HCT116 (cell line): ENCODE measurements at regions not wholly inside any gene's neighbourhood (a gene's known extent, or its start where the extent isn't known, plus 50 kb on each side); places are given as distances from the start of the nearest gene placed in this dataset.

Experiments
- ATAC-seq: fragments of 200-7000 bp; cut with Tn5 transposase; 2 replicates; pipeline ENCODE4 v1.9.1; 2020; ENCODE audit warnings: mild to moderate bottlenecking, moderate library complexity
- BruUV-seq: library from RNA; stranded (reverse); fragments of 400-500 nt; replicated peaks from 2 replicates; lab custom pipeline; 2021; lab: Mats Ljungman, UMichigan
- CTCF ChIA-PET: fragments of 300-600 bp; sonication (Branson Sonifier 250); formaldehyde crosslinking; loops from one replicate; lab custom pipeline; 2021; ENCODE audit warnings: antibody characterized with exemption; lab: Charles Lee
- POLR2A ChIA-PET: fragments of 300-600, 350-600 bp; sonication (Branson Sonifier 250); formaldehyde crosslinking; loops from one replicate; lab custom pipeline; 2021; ENCODE audit warnings: antibody characterized with exemption; lab: Charles Lee
- RAD21 ChIA-PET, 2 experiments: fragments of 300-600 bp; sonication (Branson Sonifier 250); formaldehyde crosslinking; loops; one replicate each; lab custom pipeline; 2023; ENCODE audit warnings: low total read pairs in 2 of 2; ENCODE audit not compliant: uncharacterized antibody in 2 of 2, unreplicated experiment in 2 of 2, low non-redundant PET in 1 of 2; lab: Charles Lee
- DNase-seq: peaks from one replicate; pipeline ENCODE4 v3.0.0-alpha.2; 2010; ENCODE audit warnings: low read depth, low spot score
- H2AFZ ChIP-seq: fragments of 200-600 bp; shearing (Covaris generic), sonication (generic); 2 replicates; pipeline ENCODE4 v1.6.1; 2017; ENCODE audit warnings: low read depth, mixed run types, mixed read lengths, antibody characterized with exemption, low read length; ENCODE audit not compliant: poor library complexity, severe bottlenecking
- H3K27ac ChIP-seq: 2 replicates; pipeline ENCODE4 v1.5.1; 2012; ENCODE audit warnings: low read depth, low read length
- H3K27me3 ChIP-seq: fragments of 200-600 bp; sonication (generic); 2 replicates; pipeline ENCODE4 v1.6.1; 2016; ENCODE audit warnings: mixed run types, low read length, mixed read lengths; ENCODE audit not compliant: insufficient read depth
- H3K36me3 ChIP-seq, 2 experiments: fragments of 200-500 bp in 1 of 2; fragments of 200-600 bp in 1 of 2; sonication (Bioruptor generic) in 1 of 2; sonication (generic) in 1 of 2; 2 replicates each; pipeline versions ENCODE4 v1.5.1 to v1.6.1; 2014 to 2016; ENCODE audit warnings: low read length in 2 of 2, inconsistent platforms in 1 of 2, mixed read lengths in 1 of 2, mixed run types in 1 of 2; ENCODE audit not compliant: insufficient read depth in 2 of 2, control insufficient read depth in 1 of 2
- H3K4me1 ChIP-seq, 2 experiments: fragments of 200-600 bp in 1 of 2; sonication (generic) in 1 of 2; 2 replicates each; pipeline versions ENCODE4 v1.5.1 to v1.6.1; 2012 to 2017; ENCODE audit warnings: low read length in 2 of 2, inconsistent platforms in 1 of 2, mild to moderate bottlenecking in 1 of 2, mixed read lengths in 1 of 2, mixed run types in 1 of 2, moderate library complexity in 1 of 2; ENCODE audit not compliant: insufficient read depth in 2 of 2, control insufficient read depth in 1 of 2
- H3K4me2 ChIP-seq: fragments of 200-600 bp; sonication (generic); 2 replicates; pipeline ENCODE4 v1.6.1; 2017; ENCODE audit warnings: mixed run types, low read length, mixed read lengths
- H3K4me3 ChIP-seq, 2 experiments: fragments of 200-600 bp in 1 of 2; sonication (generic) in 1 of 2; replicated peaks in 1 of 2; 2 replicates each; pipeline ENCODE4 v1.5.1; 2011 to 2016; ENCODE audit warnings: low read length in 2 of 2, control low read depth in 1 of 2, low read depth in 1 of 2, mild to moderate bottlenecking in 1 of 2, mixed read lengths in 1 of 2, mixed run types in 1 of 2
- H3K79me2 ChIP-seq: fragments of 200-600 bp; sonication (generic); 2 replicates; pipeline ENCODE4 v1.6.1; 2017; ENCODE audit warnings: mild to moderate bottlenecking, mixed run types, low read length, moderate library complexity, mixed read lengths; ENCODE audit not compliant: insufficient read depth
- H3K9ac ChIP-seq: fragments of 200-600 bp; sonication (generic); 2 replicates; pipeline ENCODE4 v1.6.1; 2016; ENCODE audit warnings: low read length, mixed read lengths
- H3K9me2 ChIP-seq: fragments of 200-600 bp; sonication (generic), shearing (Covaris generic); 2 replicates; pipeline ENCODE4 v1.6.1; 2017; ENCODE audit warnings: mixed run types, mild to moderate bottlenecking, moderate library complexity; ENCODE audit not compliant: insufficient read depth
- H3K9me3 ChIP-seq, 2 experiments: fragments of 200-500 bp in 1 of 2; fragments of 200-600 bp in 1 of 2; sonication (Bioruptor generic) in 1 of 2; sonication (generic) in 1 of 2; 2 replicates each; pipeline ENCODE4 v1.6.1; 2014 to 2017; ENCODE audit warnings: low read length in 2 of 2, mixed read lengths in 2 of 2, inconsistent platforms in 1 of 2, low read depth in 1 of 2, mild to moderate bottlenecking in 1 of 2, mixed run types in 1 of 2, moderate library complexity in 1 of 2; ENCODE audit not compliant: control insufficient read depth in 1 of 2, insufficient read depth in 1 of 2
- H4K20me1 ChIP-seq: fragments of 200-600 bp; sonication (generic), shearing (Covaris generic); 2 replicates; pipeline ENCODE4 v1.6.1; 2017; ENCODE audit warnings: mixed run types, mild to moderate bottlenecking, moderate library complexity; ENCODE audit not compliant: insufficient read depth
- ATF3 ChIP-seq: IDR thresholded peaks from 2 replicates; pipeline ENCODE4 v1.6.1; 2012
- CBX3 ChIP-seq: IDR thresholded peaks from 2 replicates; pipeline ENCODE4 v1.6.1; 2012; ENCODE audit warnings: low read depth
- CEBPB ChIP-seq: IDR thresholded peaks from 2 replicates; pipeline ENCODE4 v1.6.1; 2012; ENCODE audit warnings: low read depth
- EZH2 ChIP-seq: fragments of 200-600 bp; sonication (generic); IDR thresholded peaks from 2 replicates; pipeline ENCODE4 v1.6.1; 2017; ENCODE audit warnings: antibody characterized with exemption, mixed run types
- EZH2phosphoT487 ChIP-seq: fragments of 200-600 bp; IDR thresholded peaks from 2 replicates; pipeline ENCODE4 v1.6.1; 2018; ENCODE audit warnings: antibody characterized with exemption, borderline replicate concordance
- JUND ChIP-seq: IDR thresholded peaks from 2 replicates; pipeline ENCODE4 v1.6.1; 2012
- MAX ChIP-seq: IDR thresholded peaks from 2 replicates; pipeline ENCODE4 v1.6.1; 2012
- POLR2A ChIP-seq: IDR thresholded peaks from 2 replicates; pipeline ENCODE4 v1.7.0; 2011; ENCODE audit warnings: borderline replicate concordance; ENCODE audit not compliant: insufficient read depth, insufficient read length; ENCODE audit errors: extremely low read depth
- POLR2AphosphoS5 ChIP-seq: IDR thresholded peaks from 2 replicates; pipeline ENCODE4 v1.6.1; 2011; ENCODE audit warnings: mild to moderate bottlenecking, low read depth, low read length, moderate library complexity
- RAD21 ChIP-seq: IDR thresholded peaks from 2 replicates; pipeline ENCODE4 v1.6.1; 2012; ENCODE audit warnings: low read depth, mild to moderate bottlenecking
- REST ChIP-seq: IDR thresholded peaks from 2 replicates; pipeline ENCODE4 v1.6.1; 2012; ENCODE audit warnings: low read depth
- SP1 ChIP-seq: IDR thresholded peaks from 2 replicates; pipeline ENCODE4 v1.6.1; 2012; ENCODE audit warnings: low read depth
- SRF ChIP-seq: IDR thresholded peaks from 2 replicates; pipeline ENCODE4 v1.6.1; 2012; ENCODE audit warnings: low read depth
- YY1 ChIP-seq: IDR thresholded peaks from 2 replicates; pipeline ENCODE4 v1.6.1; 2011; ENCODE audit warnings: low read length, low read depth, moderate library complexity, mild to moderate bottlenecking; ENCODE audit not compliant: insufficient replicate concordance; ENCODE audit errors: extremely low read depth
- ZFX ChIP-seq: fragments of 450-650 bp; IDR thresholded peaks from 2 replicates; pipeline ENCODE4 v1.6.1; 2017
- ZNF274 ChIP-seq: fragments of 200-500 bp; sonication (Bioruptor generic); IDR thresholded peaks from 2 replicates; pipeline ENCODE4 v1.6.1; 2014; ENCODE audit warnings: mild to moderate bottlenecking, low read depth, low read length, inconsistent platforms
- intact Hi-C: fragments of 100-400 bp; cut with micrococcal nuclease; formaldehyde crosslinking; loops from 2 replicates; pipeline ENCODE4 v1.10.0; 2022

GRCh38 chr2:71962911-71963694 is 184.6 kb downstream of the CYP26B1 start (continued):
- TF ChIP-seq RAD21, result no peak
- TF ChIP-seq POLR2AphosphoS5, result no peak
- no peak for TF ChIP-seq SP1
- TF ChIP-seq, all 23 proteins: peak for 0

GRCh38 chr2:71962350-71962749 is 185.3 kb downstream of the CYP26B1 start:
- Histone ChIP-seq H3K4me2 (no peak overlapping the region), H3K9me2 (no peaks in the 10 kb centered on the region), H3K9me3 (peaks cover 0 to 3% of the 10 kb centered on the region in 2 experiments; a peak in 1 of 4 replicates), H4K20me1 (no peaks in the 10 kb centered on the region), H3K9ac (no peak overlapping the region), H3K4me3 (no peak overlapping the region), H3K4me1 (no peaks in the 10 kb centered on the region), H2AFZ (no peak overlapping the region), H3K27me3 (no peaks in the 10 kb centered on the region), H3K79me2 (no peaks in the 10 kb centered on the region), H3K27ac (no peak overlapping the region), H3K36me3 (no peaks in the 10 kb centered on the region)
- no TSS peak for BruUV-seq
- CTCF ChIA-PET, result no interaction called here
- RAD21 ChIA-PET, result no interaction called here
- intact Hi-C loops, result no loop called here
- POLR2A ChIA-PET, result no interaction called here
- DNase-seq (no peak), ATAC-seq (no peak)
- TF ChIP-seq JUND (no peak), SRF (no peak), ZNF274 (no peak), ATF3 (no peak), EZH2 (no peak), REST (no peak), ZFX (no peak), SP1 (no peak), CEBPB (no peak), YY1 (no peak), MAX (no peak), POLR2AphosphoS5 (no peak), EZH2phosphoT487 (no peak), CBX3 (no peak), POLR2A (no peak), RAD21 (no peak)
